ENCODE measurements at regions not wholly inside any gene's neighbourhood (a gene's known extent, or its start where the extent isn't known, plus 50 kb on each side); places are given as distances from the start of the nearest gene placed in this dataset.

GRCh38 chr10:85148693-85149640 lies 820.6 kb downstream of the CCSER2 start:
- TF ChIP-seq CTCF (IDR thresholded peaks at IDR 0.05) (no peak), POLR2A (IDR thresholded peaks at IDR 0.05) (no peak)
